Activated T-cell treated with anti-CD3 and anti-CD28 coated beads, Interleukin-2, amount 50 U/mL, for 24 hours (primary cell): ENCODE measurements at regions not wholly inside any gene's neighbourhood (a gene's known extent, or its start where the extent isn't known, plus 50 kb on each side); places are given as distances from the start of the nearest gene placed in this dataset.
A peak's percentile ranks its signal among the peaks of the same experiment; 100 is the strongest.

Source experiments
- DNase-seq: peaks from one replicate; pipeline ENCODE4 v3.0.0-alpha.2; 2020
- H3K27ac Mint-ChIP-seq: 2 replicates; pipeline ENCODE4 v1.8.0; 2020; ENCODE audit warnings: mild to moderate bottlenecking, mixed read lengths
- H3K27me3 Mint-ChIP-seq: 2 replicates; pipeline ENCODE4 v1.8.0; 2020; ENCODE audit warnings: mixed read lengths
- H3K36me3 Mint-ChIP-seq: 2 replicates; pipeline ENCODE4 v1.8.0; 2020; ENCODE audit warnings: low read depth, mixed read lengths
- H3K4me1 Mint-ChIP-seq: 2 replicates; pipeline ENCODE4 v1.8.0; 2020; ENCODE audit warnings: low read depth, mixed read lengths
- H3K4me3 Mint-ChIP-seq: 2 replicates; pipeline ENCODE4 v1.8.0; 2020; ENCODE audit warnings: mild to moderate bottlenecking, moderate library complexity, mixed read lengths
- H3K9me3 Mint-ChIP-seq: 2 replicates; pipeline ENCODE4 v1.8.0; 2020; ENCODE audit warnings: mixed read lengths

DNA sequence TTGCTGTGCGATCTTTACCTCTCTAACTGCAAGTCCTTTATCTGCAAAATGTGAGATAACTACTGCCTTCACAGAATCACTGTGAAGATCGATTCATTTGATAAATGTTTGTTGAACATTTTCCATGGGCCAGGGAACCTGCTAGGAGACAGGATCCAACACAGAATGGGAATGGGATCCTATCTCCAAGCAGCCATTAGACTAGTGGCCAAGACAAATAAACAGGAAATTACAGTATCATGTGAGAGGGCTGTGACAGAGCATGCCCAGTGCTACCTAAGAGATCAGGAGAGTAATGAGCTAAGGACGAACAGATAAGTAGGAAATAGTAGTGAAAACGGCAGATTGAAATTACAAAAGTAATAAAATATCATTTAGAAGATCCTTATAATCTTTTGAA, 105.7 kb downstream of the GRIN2B start:
- Mint-ChIP-seq H3K27ac (no peak overlapping the region), H3K36me3 (no peaks in the 10 kb centered on the region), H3K4me3 (no peak overlapping the region), H3K27me3 (no peaks in the 10 kb centered on the region), H3K4me1 (no peaks in the 10 kb centered on the region), H3K9me3 (no peaks in the 10 kb centered on the region)
- DNase-seq: no peak

DNA sequence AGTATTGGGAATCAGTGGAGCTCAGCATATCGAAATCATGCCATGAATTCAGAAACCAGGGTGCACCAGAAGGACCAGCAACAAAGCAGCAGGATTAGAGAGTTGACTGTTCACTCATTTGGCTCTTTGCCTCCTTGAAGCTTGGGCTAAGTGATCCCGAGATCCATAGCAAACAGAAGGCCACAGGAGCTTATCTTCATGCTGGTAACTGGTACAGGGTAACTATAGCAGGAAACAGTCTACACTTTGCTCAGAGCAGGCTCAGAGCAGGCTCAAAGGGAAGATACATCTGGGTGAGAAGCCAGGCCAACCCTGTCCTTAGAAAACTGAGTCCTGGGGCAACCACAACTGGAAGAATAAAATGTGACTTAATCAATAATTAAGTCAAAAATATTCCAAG, 111.1 kb downstream of the GRIN2B start:
- no peak overlapping the region for H3K27ac Mint-ChIP-seq
- no peak for DNase-seq
- no peaks in the 10 kb centered on the region for H3K4me1 Mint-ChIP-seq
- H3K4me3 Mint-ChIP-seq: no peak overlapping the region
- H3K36me3 Mint-ChIP-seq: no peaks in the 10 kb centered on the region
- H3K27me3 Mint-ChIP-seq: peaks cover 15% of the 10 kb centered on the region
- no peaks in the 10 kb centered on the region for H3K9me3 Mint-ChIP-seq

DNA sequence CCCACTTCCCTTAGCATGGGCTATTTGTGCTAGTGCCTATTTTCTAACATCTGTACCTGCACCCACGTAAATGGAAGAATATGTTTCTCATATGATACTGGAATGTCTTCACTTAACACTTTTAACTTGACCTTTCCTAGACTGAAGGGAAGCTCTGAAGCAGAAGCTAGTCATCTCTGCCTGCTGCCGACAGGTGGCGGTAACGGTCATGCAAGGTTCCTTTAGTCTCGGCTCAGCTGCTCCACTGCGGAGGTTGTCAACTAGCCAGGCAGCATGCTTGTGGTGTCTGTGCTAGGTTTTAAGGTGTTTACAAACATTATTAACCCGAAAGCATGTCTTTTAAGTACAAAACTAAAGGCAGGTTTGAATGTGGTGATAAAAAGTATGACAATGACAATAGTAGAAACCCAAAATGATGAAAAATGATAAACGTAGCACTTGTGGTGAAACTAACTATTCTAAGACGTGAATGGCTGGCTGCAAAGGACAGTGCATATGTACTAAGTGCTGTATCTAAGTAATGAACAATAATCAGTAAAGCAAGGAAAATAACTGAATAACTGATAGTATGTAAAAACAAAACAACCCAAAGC, 117.2 kb downstream of the GRIN2B start:
- Mint-ChIP-seq H3K4me1 (no peaks in the 10 kb centered on the region), H3K36me3 (no peaks in the 10 kb centered on the region), H3K27me3 (peaks cover 33% of the 10 kb centered on the region), H3K9me3 (no peaks in the 10 kb centered on the region), H3K27ac (no peak overlapping the region), H3K4me3 (no peak overlapping the region)
- peak; percentile 63 for DNase-seq

DNA sequence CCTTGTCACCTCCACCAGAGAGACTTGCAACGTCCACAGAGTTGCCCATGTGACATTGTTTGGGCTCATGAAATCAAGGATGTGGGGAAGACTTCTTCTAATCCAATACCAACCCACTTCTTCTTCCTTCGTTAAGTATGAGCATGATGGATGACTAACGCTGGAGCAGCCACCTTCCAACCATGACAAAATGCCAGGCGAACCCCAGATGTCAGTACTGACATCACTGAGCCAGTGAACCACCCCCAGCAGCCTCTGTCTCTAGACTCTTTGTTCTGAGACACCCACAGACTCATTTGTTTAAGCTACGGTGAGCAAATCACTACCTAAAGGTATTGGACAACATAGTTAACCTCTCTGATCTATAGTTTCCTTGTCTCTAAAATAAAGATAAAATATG, 123.7 kb downstream of the GRIN2B start:
- Mint-ChIP-seq H3K36me3 (no peaks in the 10 kb centered on the region), H3K9me3 (no peaks in the 10 kb centered on the region), H3K27me3 (peaks cover 12% of the 10 kb centered on the region), H3K4me3 (no peak overlapping the region), H3K27ac (no peak overlapping the region), H3K4me1 (no peaks in the 10 kb centered on the region)
- no peak for DNase-seq

DNA sequence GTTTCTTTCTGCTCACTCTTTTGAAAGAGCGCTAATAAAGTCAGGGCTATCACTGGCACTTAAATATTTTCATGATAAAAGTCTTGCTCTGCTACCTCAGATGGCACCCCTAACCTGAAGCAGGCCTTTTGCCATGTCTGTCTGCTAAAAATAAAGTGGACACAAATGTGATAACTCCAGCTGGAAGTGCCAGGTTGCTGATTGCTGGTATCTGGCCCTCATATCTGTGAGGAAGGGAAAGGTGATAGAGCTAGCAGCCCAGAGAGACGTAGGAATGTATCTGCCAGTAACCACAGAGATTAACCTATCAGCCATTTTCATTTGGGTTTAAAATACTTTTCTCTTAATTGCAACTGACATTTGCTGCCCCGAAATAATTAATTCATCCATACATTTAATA, 127.9 kb downstream of the GRIN2B start:
- Mint-ChIP-seq H3K4me1 (no peaks in the 10 kb centered on the region), H3K36me3 (no peaks in the 10 kb centered on the region), H3K4me3 (no peak overlapping the region), H3K9me3 (no peaks in the 10 kb centered on the region), H3K27me3 (no peaks in the 10 kb centered on the region), H3K27ac (no peak overlapping the region)
- DNase-seq: no peak

GRCh38 chr12:13851828-13852227, 129.6 kb downstream of the GRIN2B start:
- DNase-seq: no peak
- Mint-ChIP-seq H3K36me3 (no peaks in the 10 kb centered on the region), H3K9me3 (no peaks in the 10 kb centered on the region), H3K27ac (no peak overlapping the region), H3K4me3 (no peak overlapping the region), H3K27me3 (peaks cover 2% of the 10 kb centered on the region), H3K4me1 (no peaks in the 10 kb centered on the region)

GRCh38 chr12:13849456-13849855, 131.9 kb downstream of the GRIN2B start:
- no peak overlapping the region for H3K27ac Mint-ChIP-seq

GRCh38 chr12:13843841-13844240, 137.6 kb downstream of the GRIN2B start:
- H3K27ac Mint-ChIP-seq: no peak overlapping the region
- no peaks in the 10 kb centered on the region for H3K4me1 Mint-ChIP-seq
- no peak for DNase-seq
- H3K4me3 Mint-ChIP-seq: no peak overlapping the region
- peaks cover 6% of the 10 kb centered on the region for H3K27me3 Mint-ChIP-seq
- no peaks in the 10 kb centered on the region for H3K9me3 Mint-ChIP-seq
- H3K36me3 Mint-ChIP-seq: no peaks in the 10 kb centered on the region

More at GRCh38 chr12:13849456-13849855, 131.9 kb downstream of the GRIN2B start:
- no peak for DNase-seq
- Mint-ChIP-seq H3K36me3 (no peaks in the 10 kb centered on the region), H3K9me3 (no peaks in the 10 kb centered on the region), H3K4me1 (no peaks in the 10 kb centered on the region), H3K4me3 (no peak overlapping the region), H3K27me3 (peaks cover 2% of the 10 kb centered on the region)

- no peak overlapping the region for H3K4me3 Mint-ChIP-seq
- DNase-seq: no peak
- peaks cover 3% of the 10 kb centered on the region for H3K27me3 Mint-ChIP-seq
- no peaks in the 10 kb centered on the region for H3K9me3 Mint-ChIP-seq
- H3K27ac Mint-ChIP-seq: no peak overlapping the region
- H3K36me3 Mint-ChIP-seq: no peaks in the 10 kb centered on the region
- no peaks in the 10 kb centered on the region for H3K4me1 Mint-ChIP-seq
These were observed 140.0 kb downstream of the GRIN2B start for GRCh38 chr12:13841358-13841757.

- Mint-ChIP-seq H3K9me3 (no peaks in the 10 kb centered on the region), H3K27ac (no peak overlapping the region), H3K4me1 (no peaks in the 10 kb centered on the region), H3K4me3 (no peak overlapping the region), H3K27me3 (peaks cover 3% of the 10 kb centered on the region), H3K36me3 (no peaks in the 10 kb centered on the region)
- no peak for DNase-seq
These were observed 141.8 kb downstream of the GRIN2B start for GRCh38 chr12:13839365-13840336.

DNA sequence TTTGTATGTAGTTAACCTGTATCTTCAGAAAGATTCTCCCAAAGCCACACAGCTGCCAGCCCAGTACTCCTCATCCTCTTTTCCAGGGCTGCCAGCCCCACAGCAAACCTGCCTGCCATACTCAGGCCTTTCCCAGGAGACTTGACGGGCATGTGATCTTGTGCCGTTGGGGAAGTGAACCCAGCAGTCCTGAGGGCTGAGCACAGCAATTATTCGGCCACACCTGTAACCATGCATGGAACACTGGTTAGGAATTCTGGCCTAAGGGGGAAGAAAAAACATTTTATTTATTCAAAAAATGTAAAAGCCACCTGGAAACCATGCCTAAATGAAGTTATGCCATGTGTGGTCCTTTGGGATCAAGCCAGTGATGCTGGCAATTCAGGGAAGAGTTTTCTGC, 145.3 kb downstream of the GRIN2B start:
- DNase-seq: no peak
- no peak overlapping the region for H3K4me3 Mint-ChIP-seq
- no peak overlapping the region for H3K27ac Mint-ChIP-seq
- H3K9me3 Mint-ChIP-seq: no peaks in the 10 kb centered on the region
- H3K36me3 Mint-ChIP-seq: no peaks in the 10 kb centered on the region
- H3K4me1 Mint-ChIP-seq: no peaks in the 10 kb centered on the region
- H3K27me3 Mint-ChIP-seq: no peaks in the 10 kb centered on the region

- no peak for DNase-seq
- no peak overlapping the region for H3K4me3 Mint-ChIP-seq
- H3K9me3 Mint-ChIP-seq: no peaks in the 10 kb centered on the region
- no peaks in the 10 kb centered on the region for H3K4me1 Mint-ChIP-seq
- no peak overlapping the region for H3K27ac Mint-ChIP-seq
- no peaks in the 10 kb centered on the region for H3K36me3 Mint-ChIP-seq
- H3K27me3 Mint-ChIP-seq: no peaks in the 10 kb centered on the region
These were observed 145.8 kb downstream of the GRIN2B start for GRCh38 chr12:13835652-13836051.

- Mint-ChIP-seq H3K27me3 (no peaks in the 10 kb centered on the region), H3K4me1 (no peaks in the 10 kb centered on the region), H3K4me3 (no peak overlapping the region), H3K9me3 (no peaks in the 10 kb centered on the region), H3K27ac (no peak overlapping the region), H3K36me3 (no peaks in the 10 kb centered on the region)
- no peak for DNase-seq
These were observed 147.2 kb downstream of the GRIN2B start for GRCh38 chr12:13834241-13834640.

DNA sequence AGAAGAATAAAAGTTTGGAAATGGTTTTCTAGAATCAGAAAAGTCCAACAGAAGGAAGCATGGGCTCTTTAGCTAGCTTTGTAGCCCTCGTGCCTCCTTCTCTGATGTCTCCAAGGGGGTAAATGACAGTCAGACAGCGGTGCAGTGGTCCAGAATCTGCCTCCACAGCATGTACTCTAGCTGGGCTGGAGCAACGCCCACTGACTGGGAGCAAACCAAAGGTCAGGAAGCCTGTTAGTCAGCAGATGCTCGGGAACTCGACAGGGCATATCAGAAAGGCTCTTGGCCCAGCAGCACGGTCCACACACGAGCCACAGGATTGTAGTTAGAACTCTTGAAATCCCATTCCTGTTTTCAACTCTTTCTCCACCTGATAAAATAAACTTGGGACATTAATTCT, 164.3 kb downstream of the GRIN2B start:
- Mint-ChIP-seq H3K4me1 (no peaks in the 10 kb centered on the region), H3K27ac (no peak overlapping the region), H3K27me3 (peaks cover 4% of the 10 kb centered on the region), H3K36me3 (no peaks in the 10 kb centered on the region), H3K4me3 (no peak overlapping the region), H3K9me3 (no peaks in the 10 kb centered on the region)
- no peak for DNase-seq

DNA sequence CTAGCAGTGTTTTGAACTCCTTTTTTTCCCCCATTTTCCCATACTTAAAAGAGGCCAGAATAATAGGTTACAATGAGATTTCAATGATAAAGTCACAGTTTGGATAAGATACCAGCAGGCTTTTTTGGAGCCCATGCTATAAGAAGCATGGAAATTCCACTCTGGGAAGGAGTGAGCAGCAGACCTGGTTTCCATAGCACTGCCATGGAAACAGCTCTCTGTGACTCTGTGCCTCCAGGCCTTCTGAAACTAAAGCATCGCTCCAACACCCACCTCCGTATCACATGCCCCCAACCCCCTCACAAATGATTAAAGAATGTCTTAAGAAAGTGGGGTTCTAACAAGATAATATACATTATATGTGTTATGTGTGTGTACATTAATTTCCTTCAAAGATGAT, 165.0 kb downstream of the GRIN2B start:
- no peak overlapping the region for H3K4me3 Mint-ChIP-seq
- H3K4me1 Mint-ChIP-seq: no peaks in the 10 kb centered on the region
- no peak for DNase-seq
- no peaks in the 10 kb centered on the region for H3K36me3 Mint-ChIP-seq
- no peaks in the 10 kb centered on the region for H3K9me3 Mint-ChIP-seq
- peaks cover 4% of the 10 kb centered on the region for H3K27me3 Mint-ChIP-seq
- no peak overlapping the region for H3K27ac Mint-ChIP-seq
